ENCODE measurements at regions not wholly inside any gene's neighbourhood (a gene's known extent, or its start where the extent isn't known, plus 50 kb on each side); places are given as distances from the start of the nearest gene placed in this dataset.

- no peak for DNase-seq (ENCODE audit: low read depth in 2 of 2, low spot score in 1 of 2)
Measured at GRCh38 chr7:34269084-34269483, 363.7 kb downstream of the BMPER start.

- DNase-seq (ENCODE audit: low read depth in 2 of 2, low spot score in 1 of 2): no peak
Measured at GRCh38 chr7:34275624-34276023, 370.3 kb downstream of the BMPER start.

GRCh38 chr7:34277016-34277802, 371.9 kb downstream of the BMPER start:
- DNase-seq (ENCODE audit: low read depth in 2 of 2, low spot score in 1 of 2): no peak

- DNase-seq (ENCODE audit: low read depth in 2 of 2, low spot score in 1 of 2): no peak
Measured at GRCh38 chr7:34277803-34278199, 372.5 kb downstream of the BMPER start.

- no peak for DNase-seq (ENCODE audit: low read depth in 2 of 2, low spot score in 1 of 2)
Measured at GRCh38 chr7:34281260-34281659, 375.9 kb downstream of the BMPER start.

- DNase-seq (ENCODE audit: low read depth in 2 of 2, low spot score in 1 of 2): no peak
Measured at GRCh38 chr7:34282271-34282670, 375.7 kb upstream of the NPSR1 start.

- no peak for DNase-seq (ENCODE audit: low read depth in 2 of 2, low spot score in 1 of 2)
Measured at GRCh38 chr7:34296663-34297062, 361.4 kb upstream of the NPSR1 start.

GRCh38 chr7:34298492-34299013, 359.5 kb upstream of the NPSR1 start:
- no peak for DNase-seq (ENCODE audit: low read depth in 2 of 2, low spot score in 1 of 2)

- DNase-seq (ENCODE audit: low read depth in 2 of 2, low spot score in 1 of 2): no peak
Measured at GRCh38 chr7:34299066-34299465, 359.0 kb upstream of the NPSR1 start.

GRCh38 chr7:34307540-34307939, 350.5 kb upstream of the NPSR1 start:
- DNase-seq (ENCODE audit: low read depth in 2 of 2, low spot score in 1 of 2): no peak

GRCh38 chr7:34308595-34308994, 349.4 kb upstream of the NPSR1 start:
- no peak for DNase-seq (ENCODE audit: low read depth in 2 of 2, low spot score in 1 of 2)

GRCh38 chr7:34309116-34309515, 348.9 kb upstream of the NPSR1 start:
- no peak for DNase-seq (ENCODE audit: low read depth in 2 of 2, low spot score in 1 of 2)

- no peak for DNase-seq (ENCODE audit: low read depth in 2 of 2, low spot score in 1 of 2)
Measured at GRCh38 chr7:34309584-34309983, 348.4 kb upstream of the NPSR1 start.

GRCh38 chr7:34311591-34311990, 346.4 kb upstream of the NPSR1 start:
- no peak for DNase-seq (ENCODE audit: low read depth in 2 of 2, low spot score in 1 of 2)

GRCh38 chr7:34312624-34313023, 345.4 kb upstream of the NPSR1 start:
- no peak for DNase-seq (ENCODE audit: low read depth in 2 of 2, low spot score in 1 of 2)

GRCh38 chr7:34313289-34313688, 344.7 kb upstream of the NPSR1 start:
- no peak for DNase-seq (ENCODE audit: low read depth in 2 of 2, low spot score in 1 of 2)

- no peak for DNase-seq (ENCODE audit: low read depth in 2 of 2, low spot score in 1 of 2)
Measured at GRCh38 chr7:34315032-34315431, 343.0 kb upstream of the NPSR1 start.

GRCh38 chr7:34317039-34317438, 341.0 kb upstream of the NPSR1 start:
- DNase-seq (ENCODE audit: low read depth in 2 of 2, low spot score in 1 of 2): no peak

GRCh38 chr7:34320412-34320811, 337.6 kb upstream of the NPSR1 start:
- no peak for DNase-seq (ENCODE audit: low read depth in 2 of 2, low spot score in 1 of 2)

GRCh38 chr7:34320926-34321661, 336.9 kb upstream of the NPSR1 start:
- peak in 1 of 2 donors; percentile 5 for DNase-seq (ENCODE audit: low read depth in 2 of 2, low spot score in 1 of 2)

GRCh38 chr7:34322841-34323240, 335.2 kb upstream of the NPSR1 start:
- no peak for DNase-seq (ENCODE audit: low read depth in 2 of 2, low spot score in 1 of 2)

GRCh38 chr7:34327681-34328080, 330.3 kb upstream of the NPSR1 start:
- DNase-seq (ENCODE audit: low read depth in 2 of 2, low spot score in 1 of 2): no peak

All from stimulated activated CD8-positive, alpha-beta memory T cell treated with anti-CD3 and anti-CD28 coated beads, Interleukin-4, amount 100 ng/mL, for 1 hour (primary cell).